Gastroesophageal sphincter (tissue), 4 donors: ENCODE measurements at regions not wholly inside any gene's neighbourhood (a gene's known extent, or its start where the extent isn't known, plus 50 kb on each side); places are given as distances from the start of the nearest gene placed in this dataset.
"Not testable (repeated sequence)": the region's sequence is repeated elsewhere in the genome, so short reads cannot be mapped to it uniquely, and the experiment has no call there.

Source experiments
- ATAC-seq: fragments of 150-250 bp; one replicate; pipeline ENCODE4 v1.9.1; 2016; ENCODE audit warnings: mild to moderate bottlenecking, moderate library complexity
- H3K27ac ChIP-seq, 4 donors: fragments of 200-600 bp; sonication (generic) in 3 of 4; 1 replicate in 3 of 4; 2 replicates in 1 of 4; pipeline ENCODE4 v1.5.1; 2016 to 2019
- H3K27me3 ChIP-seq: fragments of 200-600 bp; sonication (generic); one replicate; pipeline ENCODE4 v1.5.1; 2019
- H3K36me3 ChIP-seq, 2 donors: fragments of 200-600 bp; sonication (generic); one replicate each; pipeline ENCODE4 v1.5.1; 2019; ENCODE audit warnings: control low read depth in 1 of 2
- H3K4me1 ChIP-seq, 3 donors: fragments of 200-600 bp; sonication (generic); 1 replicate in 2 of 3; 2 replicates in 1 of 3; pipeline ENCODE4 v1.5.1; 2016 to 2019; ENCODE audit warnings: control low read depth in 2 of 3
- H3K4me3 ChIP-seq, 2 donors: fragments of 200-600 bp; sonication (generic); one replicate each; pipeline ENCODE4 v1.5.1; 2019; ENCODE audit warnings: mild to moderate bottlenecking in 1 of 2, moderate library complexity in 1 of 2
- H3K9me3 ChIP-seq, 3 donors: fragments of 200-600 bp; sonication (generic); one replicate each; pipeline ENCODE4 v1.5.1; 2017 to 2019; ENCODE audit warnings: control low read depth in 2 of 3
- CTCF ChIP-seq, 4 experiments: fragments of 200-600 bp in 2 of 4; fragments of 450-650 bp in 2 of 4; sonication (generic) in 1 of 4; IDR thresholded peaks; one replicate each; pipeline ENCODE4 v1.5.1; 2017 to 2019; ENCODE audit warnings: antibody characterized with exemption in 4 of 4, mild to moderate bottlenecking in 2 of 4, moderate library complexity in 2 of 4
- EP300 ChIP-seq: sonication (generic); formaldehyde crosslinking; IDR thresholded peaks from one replicate; pipeline ENCODE4 v1.6.1; 2017; ENCODE audit warnings: antibody characterized with exemption, mild to moderate bottlenecking
- POLR2A ChIP-seq, 2 donors: fragments of 450-650 bp; IDR thresholded peaks; one replicate each; pipeline ENCODE4 v1.6.1; 2017; ENCODE audit warnings: antibody characterized with exemption in 2 of 2, mild to moderate bottlenecking in 2 of 2, moderate library complexity in 1 of 2
- POLR2AphosphoS5 ChIP-seq: sonication (generic); formaldehyde crosslinking; IDR thresholded peaks from one replicate; pipeline ENCODE4 v1.6.1; 2017; ENCODE audit warnings: antibody characterized with exemption
- WGBS, 2 donors: methylation state at CpG; one replicate each; pipeline ENCODE4 v1.1.5; 2018; ENCODE audit warnings: low coverage in 1 of 2; 5-methylcytosine and 5-hydroxymethylcytosine counted together

GRCh38 chr3:75338342-75338741 lies 325.8 kb upstream of the FRG2C start:
- ATAC-seq = no peak
- no peak overlapping the region for H3K27ac ChIP-seq
- H3K4me3 ChIP-seq = no peak overlapping the region
- 95 to 100% methylated on average over 1 to 2 of the region's 3 CpGs for WGBS, 2 donors
- no peak for TF ChIP-seq CTCF (IDR thresholded peaks at IDR 0.05)
- no peak for TF ChIP-seq POLR2A (IDR thresholded peaks at IDR 0.05)
- H3K4me1 ChIP-seq = peaks cover 0 to 13% (median 0%) of the 10 kb centered on the region in 3 donors
- no peaks in the 10 kb centered on the region for H3K9me3 ChIP-seq
- H3K36me3 ChIP-seq = no peaks in the 10 kb centered on the region
- no peaks in the 10 kb centered on the region for H3K27me3 ChIP-seq

GRCh38 chr3:75341324-75342067 lies 322.6 kb upstream of the FRG2C start:
- Histone ChIP-seq H3K27ac (no peak overlapping the region), H3K9me3 (no peaks in the 10 kb centered on the region), H3K27me3 (no peaks in the 10 kb centered on the region), H3K4me1 (peaks cover 0 to 13% (median 0%) of the 10 kb centered on the region in 3 donors), H3K36me3 (no peaks in the 10 kb centered on the region), H3K4me3 (no peak overlapping the region)
- WGBS, 2 donors = 10 to 56% methylated on average over 5 to 6 of the region's 12 CpGs
- ATAC-seq = peak; percentile 18
- no peak for TF ChIP-seq POLR2AphosphoS5
- TF ChIP-seq EP300 = no peak
- TF ChIP-seq POLR2A (IDR thresholded peaks at IDR 0.05) = no peak
- TF ChIP-seq CTCF (IDR thresholded peaks at IDR 0.05) = no peak

GRCh38 chr3:75342425-75342824 lies 321.7 kb upstream of the FRG2C start:
- H3K4me1 ChIP-seq = peaks cover 0 to 13% (median 0%) of the 10 kb centered on the region in 3 donors
- no peaks in the 10 kb centered on the region for H3K36me3 ChIP-seq
- H3K4me3 ChIP-seq = no peak overlapping the region
- no peak overlapping the region for H3K27ac ChIP-seq
- ATAC-seq = peak; percentile 70
- H3K27me3 ChIP-seq = no peaks in the 10 kb centered on the region
- H3K9me3 ChIP-seq = no peaks in the 10 kb centered on the region
- TF ChIP-seq POLR2AphosphoS5 (no peak), CTCF (IDR thresholded peaks at IDR 0.05) (no peak), POLR2A (IDR thresholded peaks at IDR 0.05) (no peak), EP300 (no peak)
- 96% methylated on average over 3 of the region's 5 CpGs; no CpG with 5 or more reads in 1 of the 2 donors for WGBS, 2 donors

- not testable (repeated sequence) for H3K9me3 ChIP-seq, H3K36me3 ChIP-seq, H3K27ac ChIP-seq, ATAC-seq, H3K27me3 ChIP-seq, H3K4me3 ChIP-seq, H3K4me1 ChIP-seq
- 77 to 96% methylated on average over 2 to 4 of the region's 9 CpGs for WGBS, 2 donors
These were observed 313.6 kb upstream of the FRG2C start for GRCh38 chr3:75350536-75350935.

- H3K9me3 ChIP-seq, H3K4me1 ChIP-seq, ATAC-seq, H3K36me3 ChIP-seq, H3K27ac ChIP-seq, H3K27me3 ChIP-seq, H3K4me3 ChIP-seq: not testable (repeated sequence)
- WGBS, 2 donors = 58 to 70% methylated on average over 1 to 2 of the region's 16 CpGs
- peak in 1 of 4 experiments; percentile 29 for TF ChIP-seq CTCF (IDR thresholded peaks at IDR 0.05)
These were observed 301.9 kb upstream of the FRG2C start for GRCh38 chr3:75362086-75362784.

DNA sequence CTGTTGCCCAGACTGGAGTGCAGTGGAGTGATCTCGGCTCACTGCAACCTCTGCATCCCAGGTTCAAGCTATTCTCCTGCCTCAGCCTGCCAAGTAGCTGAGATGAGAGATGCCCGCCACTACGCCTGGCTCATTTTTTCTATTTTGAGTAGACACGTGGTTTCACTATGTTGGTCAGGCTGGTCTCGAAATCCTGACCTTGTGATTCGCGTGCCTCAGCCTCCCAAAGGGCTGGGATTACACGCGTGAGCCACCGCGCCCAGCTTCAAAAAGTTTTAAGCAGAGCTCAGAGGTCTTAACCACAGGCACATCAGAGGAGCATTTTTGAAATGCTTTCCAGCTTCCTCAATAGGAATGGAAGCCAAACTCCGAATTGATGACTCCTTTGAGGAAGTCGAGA lies 291.2 kb upstream of the FRG2C start:
- H3K36me3 ChIP-seq, H3K4me1 ChIP-seq, ATAC-seq, H3K27ac ChIP-seq, H3K9me3 ChIP-seq, H3K27me3 ChIP-seq, H3K4me3 ChIP-seq: not testable (repeated sequence)
- WGBS, 2 donors = 24% methylated on average over 3 of the region's 13 CpGs; no CpG with 5 or more reads in 1 of the 2 donors

DNA sequence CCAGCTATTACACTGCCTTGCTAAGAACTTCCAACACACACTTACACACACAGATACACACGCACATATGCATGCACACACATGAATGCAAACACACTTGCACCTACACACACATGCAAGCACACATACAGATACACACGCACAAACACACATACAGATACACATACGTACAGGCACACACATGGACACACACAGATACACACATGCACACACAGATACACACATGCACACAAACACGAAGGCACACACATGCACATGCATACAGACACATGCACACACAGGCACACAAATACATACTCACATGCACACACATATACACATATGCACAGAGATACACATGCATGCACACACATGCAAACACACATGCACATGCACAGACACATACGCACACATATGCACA lies 284.3 kb upstream of the FRG2C start:
- ATAC-seq, H3K36me3 ChIP-seq, H3K9me3 ChIP-seq, H3K4me1 ChIP-seq, H3K27ac ChIP-seq, H3K4me3 ChIP-seq, H3K27me3 ChIP-seq: not testable (repeated sequence)
- 90 to 95% methylated on average over 3 to 4 of the region's 5 CpGs for WGBS, 2 donors
